Right lung (tissue), 2 donors: ENCODE measurements at regions not wholly inside any gene's neighbourhood (a gene's known extent, or its start where the extent isn't known, plus 50 kb on each side); places are given as distances from the start of the nearest gene placed in this dataset.
"Not testable (repeated sequence)": the region's sequence is repeated elsewhere in the genome, so short reads cannot be mapped to it uniquely, and the experiment has no call there.

Source experiments
- DNase-seq, 2 donors: peaks; one replicate each; pipeline ENCODE4 v3.0.0-alpha.2; 2013

DNA sequence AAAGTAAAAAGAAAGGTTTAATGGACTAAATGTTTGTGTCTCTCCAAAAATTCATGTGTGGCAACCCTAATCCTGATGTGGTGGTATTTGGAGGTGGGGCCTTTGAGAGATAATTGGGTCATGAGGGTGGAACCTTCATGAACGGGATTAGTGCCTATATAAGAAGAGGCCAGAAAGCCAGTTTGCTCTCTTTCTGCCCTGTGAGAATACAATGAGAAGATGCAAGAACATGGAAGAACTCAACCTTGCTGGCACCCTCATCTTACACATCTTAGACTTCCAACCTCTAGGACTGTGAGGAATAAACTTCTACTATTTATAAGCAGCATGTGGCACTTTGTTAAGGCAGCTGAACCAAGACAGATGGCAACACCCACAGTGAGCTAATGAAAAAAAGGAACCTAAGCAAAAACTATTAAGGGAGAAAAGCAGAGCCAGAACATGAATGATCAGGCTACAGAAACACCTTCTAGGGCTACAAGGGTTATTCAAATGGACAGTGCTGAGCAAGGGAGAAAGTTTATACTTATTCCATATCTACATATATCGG lies 159.5 kb downstream of the PLK2 start:
- DNase-seq: no peak

DNA sequence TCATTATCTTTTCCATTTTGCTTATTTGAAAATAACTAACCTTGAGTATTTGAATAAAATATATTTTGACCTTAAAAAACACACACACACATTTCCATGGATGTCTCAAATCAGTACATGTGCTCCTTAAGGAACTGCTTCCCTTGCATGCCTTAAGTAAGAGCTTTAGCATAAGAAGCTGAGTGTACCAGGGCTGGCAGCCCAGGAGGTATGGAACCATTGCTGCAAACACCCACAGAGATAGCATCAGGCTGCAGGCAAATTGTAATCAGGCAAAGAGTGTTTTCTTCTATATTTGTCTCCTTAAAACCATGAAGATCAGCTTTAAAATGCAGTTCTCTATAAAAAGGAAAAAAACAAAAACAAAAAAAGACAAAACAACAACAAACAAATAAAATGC lies 160.6 kb downstream of the PLK2 start:
- no peak for DNase-seq

DNA sequence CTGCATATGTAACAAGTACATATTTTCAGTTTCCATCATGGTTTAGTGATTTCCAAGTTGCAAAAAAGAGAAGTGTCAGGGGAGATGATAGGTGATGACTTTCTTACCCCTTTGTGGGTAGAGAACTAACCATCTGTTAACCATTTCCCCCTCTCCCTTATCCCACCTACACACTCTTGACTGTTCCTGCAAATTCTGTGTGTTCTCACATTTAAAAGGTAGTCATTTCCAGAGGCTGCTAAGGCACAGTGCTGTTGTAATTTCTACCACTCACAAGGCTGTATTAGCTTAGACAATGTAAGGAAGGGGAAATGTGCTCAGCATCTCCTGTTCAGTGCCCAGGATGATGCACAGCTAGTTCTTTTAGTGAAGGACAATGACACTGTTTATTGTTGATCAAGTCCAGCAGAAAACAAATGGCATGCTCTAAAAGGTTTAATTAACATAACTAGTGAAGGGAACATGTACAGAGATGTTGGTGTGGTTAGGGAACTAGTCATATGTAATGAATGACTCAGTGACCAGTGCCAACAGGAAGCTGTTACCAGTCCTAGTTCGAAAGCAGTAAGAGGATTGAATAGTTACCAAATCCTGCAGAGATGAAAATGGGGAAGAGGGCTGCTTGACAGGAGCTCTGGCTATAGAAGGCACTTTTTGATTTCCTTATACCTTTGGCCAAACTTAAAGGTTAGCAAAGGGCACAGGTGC lies 165.1 kb downstream of the PLK2 start:
- no peak for DNase-seq

DNA sequence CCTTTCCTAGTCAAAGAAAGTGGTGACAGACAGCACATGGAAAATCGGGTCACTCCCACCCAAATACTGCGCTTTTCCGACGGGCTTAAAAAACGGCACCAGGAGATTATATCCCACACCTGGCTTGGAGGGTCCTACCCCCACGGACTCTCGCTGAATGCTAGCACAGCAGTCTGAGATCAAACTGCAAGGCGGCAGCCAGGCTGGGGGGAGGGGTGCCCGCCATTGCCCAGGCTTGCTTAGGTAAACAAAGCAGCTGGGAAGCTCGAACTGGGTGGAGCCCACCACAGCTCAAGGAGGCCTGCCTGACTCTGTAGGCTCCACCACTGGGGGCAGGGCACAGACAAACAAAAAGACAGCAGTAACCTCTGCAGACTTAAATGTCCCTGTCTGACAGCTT lies 171.6 kb downstream of the PLK2 start:
- DNase-seq: not testable (repeated sequence)

DNA sequence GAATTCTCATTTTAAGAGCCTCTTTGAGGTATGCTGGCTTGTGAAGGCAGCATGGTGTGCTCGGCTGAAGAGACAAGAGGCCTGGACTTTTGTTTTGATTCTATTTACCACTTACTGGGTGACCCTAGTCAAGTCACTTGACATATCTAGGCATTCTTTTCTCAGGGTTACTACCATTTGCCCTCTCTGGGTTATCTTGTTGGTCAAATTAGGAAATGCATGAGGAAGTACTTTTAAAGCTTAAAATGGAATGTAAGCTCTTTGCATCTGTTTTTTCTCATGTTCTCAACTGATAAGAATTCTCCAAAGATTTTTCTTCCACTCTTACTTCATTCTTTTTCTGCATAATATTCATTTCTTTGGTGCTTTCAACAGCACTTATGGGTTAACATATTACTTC lies 173.1 kb downstream of the PLK2 start:
- DNase-seq: no peak

DNA sequence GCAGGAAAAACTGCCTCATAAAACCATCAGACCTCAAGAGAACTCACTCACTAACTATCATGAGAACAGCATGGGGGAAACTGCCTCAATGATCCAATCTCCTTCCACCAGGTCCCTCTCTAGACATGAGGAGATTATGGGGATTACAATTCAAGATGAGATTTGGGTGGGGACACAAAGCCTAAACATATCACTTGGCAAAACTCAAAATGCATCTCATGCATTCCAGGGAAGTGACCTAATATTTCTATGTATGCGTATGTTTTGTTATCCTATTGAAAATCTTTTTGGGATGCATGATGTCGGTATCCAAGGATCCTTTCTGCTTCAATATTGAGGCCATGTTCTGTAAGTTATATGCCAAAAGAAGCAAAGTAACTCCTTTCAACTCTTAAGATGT lies 174.0 kb downstream of the PLK2 start:
- no peak for DNase-seq

DNA sequence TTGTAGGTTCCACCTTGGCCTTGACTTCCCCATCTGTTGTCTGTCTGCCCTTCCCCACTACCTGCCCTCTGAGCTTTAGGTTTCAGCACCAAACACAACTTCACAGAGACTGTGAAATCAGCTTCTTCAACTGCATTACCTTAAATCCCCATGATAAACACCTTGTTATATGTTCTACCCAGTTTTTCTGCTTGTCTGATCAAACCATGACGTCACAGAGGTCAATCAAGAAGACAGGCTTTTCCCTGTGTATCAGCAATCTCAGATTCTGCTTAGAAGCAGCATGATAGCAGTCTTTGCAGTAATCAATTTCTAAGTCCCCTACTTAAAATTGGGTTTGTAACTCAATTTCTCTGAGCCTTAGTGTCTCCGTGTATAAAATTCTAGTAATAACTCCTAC lies 175.0 kb downstream of the PLK2 start:
- no peak for DNase-seq

DNA sequence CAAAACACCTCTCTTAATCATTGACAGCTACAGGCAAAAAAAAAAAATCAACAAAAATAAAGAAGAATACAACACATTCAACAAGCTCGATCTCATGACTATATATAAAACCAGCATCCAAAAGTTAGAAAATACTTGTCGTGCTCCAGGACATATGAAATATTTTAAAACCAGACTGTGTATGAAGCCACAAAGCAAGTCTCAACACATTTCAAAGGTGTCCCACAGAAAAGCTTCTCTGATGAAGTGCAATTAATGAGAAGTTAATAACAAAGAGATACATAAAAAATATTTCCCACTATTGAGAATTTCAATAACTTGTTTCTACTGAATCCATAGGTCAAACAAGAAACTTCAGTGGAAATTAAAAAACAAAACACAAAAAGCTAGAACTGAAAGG lies 178.7 kb downstream of the PLK2 start:
- no peak for DNase-seq

DNA sequence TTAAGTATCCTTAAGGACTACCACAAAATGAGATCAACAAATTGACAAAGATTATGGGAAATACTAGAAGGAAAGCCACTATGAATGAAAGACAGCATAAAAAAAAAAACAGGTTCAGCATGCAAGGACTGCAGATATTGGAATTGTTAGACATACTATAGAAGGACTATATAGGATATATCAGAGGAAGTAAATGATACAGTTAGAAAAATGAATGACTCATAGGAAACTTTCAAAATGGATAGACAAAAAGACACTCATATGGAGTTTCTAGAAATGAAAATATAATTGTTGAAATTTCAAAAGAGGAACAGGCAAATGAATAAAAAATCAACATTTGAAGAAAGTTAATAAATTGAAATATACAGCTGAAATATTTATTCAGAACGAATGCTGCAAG lies 180.6 kb downstream of the PLK2 start:
- no peak for DNase-seq

DNA sequence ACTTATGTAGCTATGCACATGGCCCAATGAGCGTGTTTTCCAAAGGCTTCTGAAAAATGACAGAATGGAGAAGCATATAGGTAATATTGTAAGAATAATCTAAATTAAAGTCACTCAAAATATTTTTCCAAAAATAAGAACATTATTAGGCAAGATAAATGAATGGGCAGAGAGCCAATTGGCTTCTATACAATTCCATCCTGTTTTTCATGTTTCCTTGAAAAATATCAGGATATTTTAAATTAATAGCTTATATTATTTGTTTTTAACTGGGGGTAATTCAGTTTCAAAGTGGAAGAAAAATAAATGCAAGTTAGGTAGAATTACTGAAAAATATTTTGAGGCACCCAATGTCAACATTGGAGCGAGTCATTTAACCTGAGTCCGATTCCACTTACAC lies 183.5 kb downstream of the PLK2 start:
- DNase-seq: no peak

DNA sequence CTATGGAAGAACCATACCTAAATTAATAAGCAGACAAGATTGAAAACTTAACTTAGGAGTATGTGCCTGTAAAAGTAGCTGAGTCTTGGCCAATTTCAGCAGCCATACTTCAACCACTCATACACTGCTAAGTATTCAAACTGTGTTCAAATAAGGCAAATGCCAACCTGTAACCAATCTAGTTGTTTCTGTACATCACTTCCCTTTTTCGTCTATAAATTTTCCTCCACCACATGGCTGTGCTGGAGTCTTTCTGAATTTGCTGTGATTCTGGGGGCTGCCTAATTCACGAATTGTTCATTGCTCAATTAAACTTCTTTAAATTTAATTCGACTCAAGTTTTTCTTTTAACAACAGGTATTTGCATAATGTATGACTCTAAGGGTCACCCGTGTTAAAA lies 184.4 kb downstream of the PLK2 start:
- no peak for DNase-seq

DNA sequence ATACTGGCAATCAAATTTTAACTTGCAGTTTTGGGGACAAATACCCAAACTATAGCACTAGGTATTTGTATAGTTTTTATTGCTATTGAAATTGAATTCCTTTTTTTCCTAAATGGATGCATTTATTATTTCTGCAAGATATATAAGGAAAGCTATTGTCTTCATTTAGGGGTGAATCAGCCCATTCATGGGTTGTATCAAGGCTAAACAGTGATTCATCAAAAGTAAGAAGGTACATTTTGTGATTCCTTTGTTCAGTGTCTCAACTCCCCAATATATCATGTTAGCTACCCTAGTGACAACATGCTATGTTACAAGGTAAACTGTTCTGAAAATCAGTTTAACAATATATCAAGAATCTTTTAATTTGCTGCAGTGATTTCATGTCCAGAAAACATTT lies 185.7 kb downstream of the PLK2 start:
- no peak for DNase-seq

DNA sequence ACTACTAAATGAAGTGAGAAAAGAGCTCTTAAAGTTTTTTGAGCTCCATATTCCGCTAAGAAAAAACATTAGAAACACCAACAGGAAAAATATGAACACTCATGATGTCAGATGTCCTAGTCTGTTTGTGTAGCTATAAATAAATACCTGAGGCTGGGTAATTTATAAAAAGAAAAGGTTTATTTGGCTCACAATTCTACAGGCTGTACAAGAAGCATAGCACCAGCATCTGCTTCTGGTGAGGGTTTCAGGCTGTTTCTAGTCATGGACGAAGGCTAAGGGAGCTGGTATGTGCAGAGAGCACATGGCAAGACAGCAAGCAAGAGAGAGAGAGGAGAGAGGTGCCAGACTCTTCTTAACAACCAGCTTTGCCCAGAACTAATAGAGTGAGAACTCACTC lies 186.2 kb downstream of the PLK2 start:
- no peak for DNase-seq

DNA sequence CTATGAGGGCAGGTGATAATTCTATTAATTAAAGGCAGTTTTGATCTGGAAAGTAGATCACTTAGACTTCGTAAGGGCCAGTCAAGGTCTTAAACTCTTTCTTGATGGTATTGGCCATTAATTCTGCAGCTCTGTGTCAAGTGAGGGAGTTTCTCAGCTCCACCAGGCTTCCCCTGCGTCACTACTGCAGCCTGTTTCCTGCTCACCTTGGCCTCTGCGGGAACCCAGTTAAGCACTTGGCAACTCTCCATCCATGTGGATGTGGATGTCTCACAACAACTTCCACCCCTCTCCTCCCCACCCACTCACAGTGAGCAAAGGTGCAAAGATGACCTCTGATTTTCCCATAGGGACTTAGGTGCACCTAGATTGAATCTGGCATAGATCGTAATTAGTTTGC lies 191.6 kb downstream of the PLK2 start:
- DNase-seq: no peak

DNA sequence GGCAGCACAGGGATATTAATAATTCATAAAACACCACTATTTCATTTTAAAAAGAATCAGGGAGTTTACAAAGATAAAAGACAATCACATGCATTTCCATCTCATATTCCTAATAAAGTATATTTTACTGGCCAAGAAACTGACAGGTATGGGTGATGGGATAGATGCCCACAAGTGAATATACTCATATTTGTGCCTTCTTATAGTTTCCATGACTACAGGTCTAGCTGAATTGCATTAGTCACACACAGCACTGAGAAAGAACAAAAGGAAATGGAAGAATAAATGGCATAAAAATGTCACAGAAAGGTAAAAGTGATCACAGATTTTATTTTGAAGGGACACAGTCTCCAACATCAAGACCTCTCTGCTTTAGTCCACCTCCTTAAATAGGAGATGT lies 193.5 kb downstream of the PLK2 start:
- DNase-seq: no peak

DNA sequence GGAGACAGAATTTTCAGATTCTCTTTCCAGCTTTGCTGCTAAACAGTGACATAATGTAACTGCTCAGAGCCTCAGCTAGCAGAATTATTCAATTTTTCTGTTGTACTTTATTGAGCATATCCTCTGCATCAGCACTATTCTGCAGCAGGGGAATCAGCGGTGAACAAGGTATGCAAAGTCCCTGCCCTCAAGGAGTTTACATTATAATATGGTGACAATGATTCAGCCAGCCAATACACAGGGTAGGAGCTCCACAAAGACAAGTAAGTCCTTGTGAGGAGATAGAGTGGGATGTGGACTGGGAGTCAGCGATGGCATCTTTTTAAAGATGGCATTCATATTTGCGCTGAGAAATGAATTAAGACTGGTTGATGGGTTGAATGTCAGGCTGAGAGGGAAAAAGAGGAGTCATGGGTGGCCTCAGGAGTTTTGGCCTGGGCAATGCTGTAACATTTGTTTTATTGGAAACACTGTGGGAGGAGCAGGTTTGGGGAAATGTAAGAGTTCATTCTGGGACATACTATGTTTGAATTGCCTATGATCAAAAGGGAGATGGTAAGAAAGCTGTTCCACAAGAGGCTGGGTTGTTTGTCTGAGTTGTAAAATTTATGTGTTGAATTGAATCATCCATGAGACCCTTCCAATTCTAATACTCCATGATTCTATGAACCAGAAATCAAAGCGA lies 194.5 kb downstream of the PLK2 start:
- no peak for DNase-seq

DNA sequence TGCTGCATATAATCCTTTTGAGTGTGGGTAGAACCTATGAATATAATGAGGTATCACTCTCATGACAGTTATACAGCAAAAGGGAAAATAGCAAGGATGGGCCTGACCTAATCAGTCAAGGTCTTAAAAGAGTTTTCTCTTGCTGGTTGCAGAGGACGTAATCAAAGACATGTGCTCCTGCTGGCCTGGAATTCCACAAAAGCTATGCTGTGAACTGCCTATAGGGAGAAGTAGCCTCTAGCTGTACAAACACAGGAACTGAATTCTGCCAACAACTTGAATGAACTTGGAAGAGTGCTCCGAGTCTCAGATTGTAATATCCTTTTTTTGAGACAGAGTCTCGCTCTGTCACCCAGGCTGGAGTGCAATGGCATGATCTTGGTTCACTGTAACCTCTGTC lies 195.6 kb downstream of the PLK2 start:
- no peak for DNase-seq

DNA sequence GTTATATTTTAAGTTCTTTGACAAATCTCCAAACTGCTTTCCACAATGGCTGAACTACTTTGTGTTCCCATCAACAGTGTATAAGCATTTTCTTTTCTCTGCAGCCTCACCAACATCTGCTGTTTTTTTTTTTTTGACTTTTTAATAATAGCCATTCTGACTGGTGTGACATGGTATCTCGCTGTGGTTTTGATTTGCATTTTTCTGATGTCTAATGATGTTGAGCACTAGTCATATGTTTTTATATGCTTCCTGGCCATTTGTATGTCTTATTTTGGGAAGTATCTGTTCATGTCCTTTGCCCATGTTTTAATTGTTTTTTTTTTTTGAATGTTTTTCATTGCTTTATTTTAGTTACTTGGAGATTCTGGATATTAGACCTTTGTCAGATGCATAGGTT lies 196.6 kb downstream of the PLK2 start:
- no peak for DNase-seq

DNA sequence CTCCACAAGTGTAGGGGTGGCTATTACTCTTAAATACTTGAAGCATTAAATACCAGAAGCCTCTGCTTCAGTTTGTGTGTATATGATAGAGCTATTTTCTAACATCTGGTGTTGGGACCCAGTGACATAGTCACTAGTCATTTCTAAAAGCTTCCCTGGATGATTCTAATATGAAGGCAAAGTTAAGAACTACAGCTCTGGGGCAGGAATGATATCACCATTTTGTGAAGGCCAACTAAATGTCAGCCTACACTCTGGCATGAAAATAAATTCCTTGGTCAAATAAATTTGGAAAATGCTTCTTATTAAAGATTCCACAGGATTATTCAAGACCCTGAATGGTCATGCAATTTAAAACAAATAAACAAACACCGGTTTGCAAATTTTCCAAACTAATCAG lies 197.7 kb downstream of the PLK2 start:
- DNase-seq: no peak

DNA sequence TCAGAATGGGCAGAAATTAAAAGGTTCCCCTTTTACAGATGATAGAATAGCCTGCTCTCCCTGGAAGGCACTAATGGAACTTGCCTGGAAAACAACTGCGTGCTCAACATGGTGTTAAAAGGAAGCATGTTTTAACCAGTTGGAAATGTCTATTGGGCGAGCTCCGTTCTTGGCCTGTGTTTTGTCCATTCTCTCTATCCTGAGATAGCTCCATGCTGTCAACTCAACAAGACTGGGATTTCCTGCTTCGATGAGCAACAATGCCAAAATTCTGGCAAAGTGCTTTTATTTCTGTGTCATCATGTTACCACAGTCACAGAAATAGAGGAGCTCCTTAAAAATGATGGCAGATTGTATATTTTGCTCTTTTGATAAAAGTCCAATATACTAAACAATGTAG lies 198.3 kb downstream of the PLK2 start:
- DNase-seq: no peak

DNA sequence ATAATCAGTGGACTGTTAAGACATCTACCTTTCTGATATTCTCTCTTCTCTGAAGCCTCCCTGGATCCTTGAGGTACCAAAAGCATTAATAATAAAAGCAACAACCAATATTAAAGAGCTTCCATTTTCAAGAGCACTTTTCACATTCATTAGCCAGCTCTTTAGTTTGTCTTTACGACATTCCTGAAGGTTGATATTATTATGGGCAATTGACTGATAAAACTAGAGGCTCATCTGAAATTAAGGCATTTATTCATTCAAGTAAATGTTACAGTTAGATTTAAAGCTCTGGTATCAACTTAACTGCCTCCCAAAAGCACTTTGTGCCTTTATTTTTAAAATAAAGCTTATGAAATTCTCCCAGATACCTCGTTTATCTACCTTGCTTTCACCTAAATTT lies 199.6 kb downstream of the PLK2 start:
- DNase-seq: no peak

DNA sequence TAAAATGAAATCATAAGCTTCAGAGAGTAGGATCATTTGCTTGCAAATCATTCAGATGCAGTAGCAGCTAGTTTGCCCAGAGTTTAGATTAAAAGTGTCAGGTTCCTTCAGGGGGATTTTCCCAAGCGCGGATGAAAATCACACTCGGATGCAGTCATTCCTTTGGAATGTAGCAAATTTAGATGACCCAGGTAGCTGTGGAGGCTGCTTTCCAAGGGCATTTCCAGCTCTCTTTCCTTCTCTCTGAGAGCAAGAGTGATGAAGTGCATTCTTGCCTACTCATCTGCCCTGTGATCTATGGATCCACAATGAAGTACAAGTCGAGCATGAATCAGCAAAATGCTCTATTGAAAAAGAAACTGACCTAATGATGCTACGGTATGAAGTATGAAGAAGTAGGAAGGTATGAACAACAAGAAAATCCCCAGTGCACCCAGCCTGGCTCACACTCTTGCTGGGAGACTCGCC lies 200.2 kb downstream of the PLK2 start:
- no peak for DNase-seq

DNA sequence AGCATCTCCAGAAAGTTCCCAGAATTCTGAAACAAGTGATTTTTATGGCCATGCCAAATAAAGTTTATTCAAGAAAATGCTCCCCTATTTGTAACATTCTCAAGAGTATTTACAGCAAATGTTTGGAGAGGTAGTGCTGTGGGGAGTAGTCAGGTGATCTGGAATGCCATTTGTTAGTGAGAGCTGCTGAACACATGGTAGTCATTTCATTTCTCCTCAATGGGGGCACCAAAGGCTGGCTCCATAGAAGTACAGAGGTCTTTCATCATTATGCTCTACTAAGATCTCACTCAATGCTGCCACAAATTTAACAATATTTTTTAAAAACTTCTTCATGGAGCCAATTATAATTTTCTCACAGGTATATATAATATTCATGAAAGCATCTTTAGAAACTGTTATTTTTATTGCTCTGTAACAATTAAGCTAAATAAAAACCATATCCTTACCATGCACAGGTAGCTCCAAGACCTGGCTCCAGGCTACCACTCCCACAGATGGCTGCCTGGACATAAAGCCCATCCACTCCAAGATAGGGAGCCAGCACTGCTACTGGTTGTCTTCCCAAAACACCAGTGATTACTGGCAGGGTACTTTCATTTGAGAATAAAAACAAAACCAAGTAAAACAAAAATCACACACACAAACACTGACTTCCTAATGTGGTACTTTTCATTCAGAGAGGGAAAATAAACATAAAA lies 200.8 kb downstream of the PLK2 start:
- DNase-seq: no peak
